ENCODE measurements at regions not wholly inside any gene's neighbourhood (a gene's known extent, or its start where the extent isn't known, plus 50 kb on each side); places are given as distances from the start of the nearest gene placed in this dataset.

DNA sequence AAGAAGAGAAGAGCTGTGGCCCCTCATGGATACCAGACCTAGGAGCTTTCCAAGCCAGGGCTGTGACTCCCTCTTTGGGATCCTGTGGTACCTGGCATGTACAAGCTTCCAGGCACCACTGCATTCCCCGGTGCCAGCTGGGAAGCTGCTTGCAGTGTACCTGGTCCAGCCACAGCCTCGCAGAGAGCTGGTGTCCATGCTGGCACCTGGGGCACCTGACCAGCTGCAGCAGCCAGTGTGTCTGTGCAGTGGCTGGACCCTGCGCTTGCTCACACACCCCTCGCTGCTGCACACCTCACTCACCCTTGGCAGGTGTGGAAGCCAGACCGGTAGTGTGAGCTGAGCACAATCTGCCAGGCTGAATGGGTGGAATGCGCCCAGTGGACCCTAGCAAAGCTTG, 190.9 kb upstream of the MAN1A1 start:
- TF ChIP-seq, protein P1, sequence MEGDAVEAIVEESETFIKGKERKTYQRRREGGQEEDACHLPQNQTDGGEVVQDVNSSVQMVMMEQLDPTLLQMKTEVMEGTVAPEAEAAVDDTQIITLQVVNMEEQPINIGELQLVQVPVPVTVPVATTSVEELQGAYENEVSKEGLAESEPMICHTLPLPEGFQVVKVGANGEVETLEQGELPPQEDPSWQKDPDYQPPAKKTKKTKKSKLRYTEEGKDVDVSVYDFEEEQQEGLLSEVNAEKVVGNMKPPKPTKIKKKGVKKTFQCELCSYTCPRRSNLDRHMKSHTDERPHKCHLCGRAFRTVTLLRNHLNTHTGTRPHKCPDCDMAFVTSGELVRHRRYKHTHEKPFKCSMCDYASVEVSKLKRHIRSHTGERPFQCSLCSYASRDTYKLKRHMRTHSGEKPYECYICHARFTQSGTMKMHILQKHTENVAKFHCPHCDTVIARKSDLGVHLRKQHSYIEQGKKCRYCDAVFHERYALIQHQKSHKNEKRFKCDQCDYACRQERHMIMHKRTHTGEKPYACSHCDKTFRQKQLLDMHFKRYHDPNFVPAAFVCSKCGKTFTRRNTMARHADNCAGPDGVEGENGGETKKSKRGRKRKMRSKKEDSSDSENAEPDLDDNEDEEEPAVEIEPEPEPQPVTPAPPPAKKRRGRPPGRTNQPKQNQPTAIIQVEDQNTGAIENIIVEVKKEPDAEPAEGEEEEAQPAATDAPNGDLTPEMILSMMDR (IDR thresholded peaks at IDR 0.05), result no peak
- TF ChIP-seq POLR2A (IDR thresholded peaks at IDR 0.05) (no peak), POLR2AphosphoS5 (IDR thresholded peaks at IDR 0.05) (no peak), EP300 (IDR thresholded peaks at IDR 0.05) (no peak)

Data from sigmoid colon (tissue), 4 donors.